Endothelial cell of umbilical vein (primary cell): ENCODE measurements at regions not wholly inside any gene's neighbourhood (a gene's known extent, or its start where the extent isn't known, plus 50 kb on each side); places are given as distances from the start of the nearest gene placed in this dataset.

ENCODE experiments used
- BruUV-seq: library from RNA; stranded (reverse); fragments of 400-500 nt; replicated peaks from 2 replicates; lab custom pipeline; 2021; lab: Mats Ljungman, UMichigan
- CTCF ChIA-PET: fragments of 300-600, 350-600 bp; sonication (Branson Sonifier 250); formaldehyde crosslinking; loops from one replicate; lab custom pipeline; 2021; ENCODE audit warnings: antibody characterized with exemption, inconsistent platforms; lab: Charles Lee
- POLR2A ChIA-PET: fragments of 300-600, 350-600 bp; sonication (Branson Sonifier 250); formaldehyde crosslinking; loops from one replicate; lab custom pipeline; 2021; ENCODE audit warnings: antibody characterized with exemption, inconsistent platforms; lab: Charles Lee
- DNase-seq: peaks from one replicate; pipeline ENCODE4 v3.0.0-alpha.2; 2011; ENCODE audit warnings: low read depth, low spot score
- FAIRE-seq: peaks from 2 replicates; lab custom pipeline; 2011; peaks lifted over from hg19 to GRCh38; lab: Jason Lieb, UNC
- H2AFZ ChIP-seq: 2 replicates; pipeline ENCODE4 v1.6.0; 2012; ENCODE audit warnings: low read depth, low read length, control low read depth, inconsistent platforms
- H3K27ac ChIP-seq: 2 replicates; pipeline ENCODE4 v1.5.1; 2011; ENCODE audit warnings: low read depth, mild to moderate bottlenecking, control low read depth, low read length, moderate library complexity; ENCODE audit not compliant: insufficient read depth
- H3K27me3 ChIP-seq, 2 experiments: 2 replicates each; pipeline versions ENCODE4 v1.6.0 to v1.6.1; 2011; ENCODE audit warnings: low read length in 2 of 2, mixed read lengths in 1 of 2; ENCODE audit not compliant: control insufficient read depth in 2 of 2, insufficient read depth in 2 of 2
- H3K36me3 ChIP-seq, 2 experiments: 2 replicates in 1 of 2; 3 replicates in 1 of 2; pipeline ENCODE4 v1.5.1; 2011; ENCODE audit warnings: low read length in 2 of 2, mild to moderate bottlenecking in 1 of 2, moderate library complexity in 1 of 2; ENCODE audit not compliant: control insufficient read depth in 2 of 2, insufficient read depth in 2 of 2; ENCODE audit errors: extremely low read depth in 1 of 2
- H3K4me1 ChIP-seq: 3 replicates; pipeline ENCODE4 v1.5.1; 2011; ENCODE audit warnings: mild to moderate bottlenecking, low read length; ENCODE audit not compliant: control insufficient read depth, insufficient read depth; ENCODE audit errors: extremely low read depth
- H3K4me2 ChIP-seq: 2 replicates; pipeline ENCODE4 v1.6.1; 2011; ENCODE audit warnings: low read length, control low read depth, mixed read lengths; ENCODE audit not compliant: insufficient read depth
- H3K4me3 ChIP-seq, 3 experiments: fragments of 200-600 bp in 1 of 3; sonication (generic), shearing (Covaris generic) in 1 of 3; replicated peaks in 1 of 3; 2 replicates each; pipeline ENCODE4 v1.5.1; 2011 to 2016; ENCODE audit warnings: control low read depth in 3 of 3, low read length in 3 of 3, mild to moderate bottlenecking in 2 of 3, inconsistent platforms in 1 of 3, low read depth in 1 of 3, moderate library complexity in 1 of 3; ENCODE audit not compliant: insufficient read depth in 1 of 3
- H3K79me2 ChIP-seq: 2 replicates; pipeline ENCODE4 v1.6.0; 2012; ENCODE audit warnings: low read length, inconsistent platforms; ENCODE audit not compliant: control insufficient read depth, insufficient read depth
- H3K9ac ChIP-seq: replicated peaks from 2 replicates; pipeline ENCODE3; 2011; ENCODE audit warnings: low read length, control low read depth; ENCODE audit not compliant: insufficient read depth; ENCODE audit errors: extremely low read depth
- H3K9me1 ChIP-seq: replicated peaks from 3 replicates; pipeline ENCODE4 v1.6.0; 2011; ENCODE audit warnings: mild to moderate bottlenecking, low read length; ENCODE audit not compliant: control insufficient read depth, insufficient read depth; ENCODE audit errors: extremely low read depth
- H3K9me3 ChIP-seq: replicated peaks from 2 replicates; pipeline ENCODE4 v1.5.1; 2012; ENCODE audit warnings: low read length, inconsistent platforms; ENCODE audit not compliant: control insufficient read depth, insufficient read depth
- H4K20me1 ChIP-seq: replicated peaks from 2 replicates; pipeline ENCODE3; 2011; ENCODE audit warnings: mild to moderate bottlenecking, low read length; ENCODE audit not compliant: control insufficient read depth, insufficient read depth; ENCODE audit errors: extremely low read depth
- CTCF ChIP-seq, 2 donors: IDR thresholded peaks; 1 replicate in 1 of 2; 2 replicates in 1 of 2; pipeline ENCODE4 v1.5.1; 2011; ENCODE audit warnings: low read length in 2 of 2, mild to moderate bottlenecking in 2 of 2, moderate library complexity in 2 of 2, control low read depth in 1 of 2, inconsistent platforms in 1 of 2, low read depth in 1 of 2; ENCODE audit not compliant: insufficient read depth in 1 of 2; ENCODE audit errors: extremely low read depth in 1 of 2
- EZH2 ChIP-seq: IDR thresholded peaks from 2 replicates; pipeline ENCODE4 v1.6.1; 2012; ENCODE audit warnings: borderline replicate concordance, low read depth, mild to moderate bottlenecking, moderate library complexity, low read length, inconsistent platforms; ENCODE audit not compliant: severe bottlenecking
- FOS ChIP-seq: IDR thresholded peaks from 2 replicates; pipeline ENCODE4 v1.6.1; 2011; ENCODE audit warnings: mild to moderate bottlenecking, low read length, moderate library complexity, borderline replicate concordance; ENCODE audit not compliant: insufficient read depth
- GATA2 ChIP-seq: IDR thresholded peaks from 2 replicates; pipeline ENCODE4 v1.7.0; 2011; ENCODE audit warnings: low read depth, mild to moderate bottlenecking, moderate library complexity, mixed read lengths, low read length; ENCODE audit not compliant: insufficient read length, insufficient read depth
- JUN ChIP-seq: IDR thresholded peaks from 2 replicates; pipeline ENCODE4 v1.6.1; 2011; ENCODE audit warnings: borderline replicate concordance, low read depth; ENCODE audit not compliant: insufficient read length, insufficient read depth
- MAX ChIP-seq: IDR thresholded peaks from 2 replicates; pipeline ENCODE4 v1.6.1; 2011; ENCODE audit not compliant: insufficient read depth, insufficient read length
- MYC ChIP-seq: IDR thresholded peaks from one replicate; pipeline ENCODE4 v1.6.1; 2011; ENCODE audit warnings: mild to moderate bottlenecking, low read depth, low read length
- POLR2A ChIP-seq: IDR thresholded peaks from 2 replicates; pipeline ENCODE4 v1.6.1; 2012; ENCODE audit warnings: low read depth, mild to moderate bottlenecking, control low read depth, low read length
- POLR2AphosphoS5 ChIP-seq: IDR thresholded peaks from 2 replicates; pipeline ENCODE4 v1.6.1; 2012; ENCODE audit warnings: low read depth, mild to moderate bottlenecking, control low read depth, low read length, moderate library complexity; ENCODE audit not compliant: insufficient read depth
- dilution Hi-C: fragments of 300-500 bp; cut with MboI; formaldehyde crosslinking; loops from one replicate; pipeline ENCODE4 v1.15.0; 2019; ENCODE audit warnings: low sequenced_read_pairs; ENCODE audit not compliant: extremely low pct_ligation_motif_present
- intact Hi-C: fragments of 100-400 bp; cut with micrococcal nuclease; formaldehyde crosslinking; loops from one replicate; pipeline ENCODE4 v1.10.0; 2022

GRCh38 chr13:102495663-102496062 lies 93.8 kb upstream of the FGF14 start:
- ChIA-PET CTCF (no interaction called here), POLR2A (no interaction called here)
- no peaks in the 10 kb centered on the region for H3K4me1 ChIP-seq
- no peak overlapping the region for H3K9ac ChIP-seq
- H2AFZ ChIP-seq: no peak overlapping the region
- H3K4me3 ChIP-seq: no peak overlapping the region
- H3K9me3 ChIP-seq: no peaks in the 10 kb centered on the region
- intact Hi-C loops: no loop called here
- no peak overlapping the region for H3K27ac ChIP-seq
- dilution Hi-C loops: no loop called here
- no peak for TF ChIP-seq FOS
- TF ChIP-seq CTCF (IDR thresholded peaks at IDR 0.05; ENCODE audit: extremely low read depth in 1 of 2, insufficient read depth in 1 of 2, low read depth in 1 of 2, low read length in 2 of 2): no peak
- no peak for TF ChIP-seq POLR2A
- TF ChIP-seq POLR2AphosphoS5: no peak
- TF ChIP-seq JUN: no peak
- no peak for TF ChIP-seq GATA2
- TF ChIP-seq MYC: no peak
- TF ChIP-seq MAX: no peak
- TF ChIP-seq EZH2: no peak
- H3K27me3 ChIP-seq: no peaks in the 10 kb centered on the region
- no peaks in the 10 kb centered on the region for H4K20me1 ChIP-seq
- H3K79me2 ChIP-seq: no peaks in the 10 kb centered on the region
- H3K9me1 ChIP-seq: no peaks in the 10 kb centered on the region
- DNase-seq (no peak), FAIRE-seq (no peak)
- H3K4me2 ChIP-seq: no peak overlapping the region
- no TSS peak for BruUV-seq
- H3K36me3 ChIP-seq: no peaks in the 10 kb centered on the region
